ENCODE measurements at regions not wholly inside any gene's neighbourhood (a gene's known extent, or its start where the extent isn't known, plus 50 kb on each side); places are given as distances from the start of the nearest gene placed in this dataset.

DNA sequence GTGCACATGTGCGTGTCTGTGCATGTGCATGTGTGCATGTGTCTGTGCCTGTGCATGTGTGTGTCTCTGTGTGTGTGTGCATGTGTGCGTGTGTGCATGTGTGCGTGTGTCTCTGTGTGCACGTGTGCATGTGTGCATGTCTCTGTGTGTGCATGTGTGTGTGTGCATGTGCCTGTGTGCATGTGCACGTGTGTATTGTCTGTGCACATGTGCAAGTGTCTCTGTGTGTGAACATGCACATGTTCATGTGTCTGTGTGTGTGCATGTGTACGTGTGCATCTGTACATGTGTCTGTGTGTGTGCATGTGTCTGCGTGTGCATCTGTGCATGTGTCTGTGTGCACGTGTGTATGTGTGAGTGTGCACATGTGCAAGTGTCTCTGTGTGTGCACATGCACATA is 277.3 kb downstream of the GALR1 start:
- TF ChIP-seq, protein P1, sequence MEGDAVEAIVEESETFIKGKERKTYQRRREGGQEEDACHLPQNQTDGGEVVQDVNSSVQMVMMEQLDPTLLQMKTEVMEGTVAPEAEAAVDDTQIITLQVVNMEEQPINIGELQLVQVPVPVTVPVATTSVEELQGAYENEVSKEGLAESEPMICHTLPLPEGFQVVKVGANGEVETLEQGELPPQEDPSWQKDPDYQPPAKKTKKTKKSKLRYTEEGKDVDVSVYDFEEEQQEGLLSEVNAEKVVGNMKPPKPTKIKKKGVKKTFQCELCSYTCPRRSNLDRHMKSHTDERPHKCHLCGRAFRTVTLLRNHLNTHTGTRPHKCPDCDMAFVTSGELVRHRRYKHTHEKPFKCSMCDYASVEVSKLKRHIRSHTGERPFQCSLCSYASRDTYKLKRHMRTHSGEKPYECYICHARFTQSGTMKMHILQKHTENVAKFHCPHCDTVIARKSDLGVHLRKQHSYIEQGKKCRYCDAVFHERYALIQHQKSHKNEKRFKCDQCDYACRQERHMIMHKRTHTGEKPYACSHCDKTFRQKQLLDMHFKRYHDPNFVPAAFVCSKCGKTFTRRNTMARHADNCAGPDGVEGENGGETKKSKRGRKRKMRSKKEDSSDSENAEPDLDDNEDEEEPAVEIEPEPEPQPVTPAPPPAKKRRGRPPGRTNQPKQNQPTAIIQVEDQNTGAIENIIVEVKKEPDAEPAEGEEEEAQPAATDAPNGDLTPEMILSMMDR (IDR thresholded peaks at IDR 0.05) = no peak
- TF ChIP-seq POLR2A (IDR thresholded peaks at IDR 0.05) = no peak
- no peak for TF ChIP-seq POLR2AphosphoS5 (IDR thresholded peaks at IDR 0.05)
